ENCODE measurements at regions not wholly inside any gene's neighbourhood (a gene's known extent, or its start where the extent isn't known, plus 50 kb on each side); places are given as distances from the start of the nearest gene placed in this dataset.

- TF ChIP-seq CTCF (IDR thresholded peaks at IDR 0.05; ENCODE audit: insufficient read depth, low read length) = no peak
- TF ChIP-seq POLR2AphosphoS5 (IDR thresholded peaks at IDR 0.05; ENCODE audit: low read depth) = no peak
Observed at GRCh38 chr16:82361885-82362284, 191.9 kb upstream of the MPHOSPH6 start.
